HG03354 (cell line): ENCODE measurements at regions not wholly inside any gene's neighbourhood (a gene's known extent, or its start where the extent isn't known, plus 50 kb on each side); places are given as distances from the start of the nearest gene placed in this dataset.

Experiments used
- ATAC-seq: cut with Tn5 transposase; IDR thresholded peaks from one replicate; pipeline ENCODE4 v1.9.1; 2021; ENCODE audit warnings: mild to moderate bottlenecking; ENCODE audit not compliant: unreplicated experiment, poor library complexity, severe bottlenecking

DNA sequence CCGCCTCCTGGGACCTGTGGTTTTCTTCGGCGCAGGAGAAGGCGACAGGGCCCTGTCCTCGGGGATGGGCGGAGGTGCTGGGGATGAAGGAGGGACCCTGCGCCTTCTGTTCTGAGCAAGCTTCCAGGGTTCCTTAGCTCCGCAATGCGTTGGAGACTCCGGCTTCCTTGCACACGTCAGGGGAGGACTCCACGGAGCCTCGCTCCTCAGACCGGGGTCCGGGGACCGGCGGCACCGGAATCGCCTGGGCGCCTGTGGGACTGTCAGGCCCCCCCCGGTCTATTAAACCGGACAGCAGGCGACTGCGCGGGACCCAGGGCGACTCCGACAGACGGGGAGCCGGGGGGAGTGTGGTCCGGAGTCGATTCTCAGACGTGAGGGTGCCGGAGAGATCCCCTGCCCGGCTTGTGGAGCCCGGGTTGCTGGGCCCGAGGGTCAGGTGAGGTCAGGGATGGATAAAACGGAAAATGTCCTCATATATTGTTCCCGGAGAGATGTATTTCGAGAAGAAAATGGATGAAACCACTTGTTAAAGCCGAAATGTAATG, 227.4 kb downstream of the TEX29 start:
- no peak for ATAC-seq

DNA sequence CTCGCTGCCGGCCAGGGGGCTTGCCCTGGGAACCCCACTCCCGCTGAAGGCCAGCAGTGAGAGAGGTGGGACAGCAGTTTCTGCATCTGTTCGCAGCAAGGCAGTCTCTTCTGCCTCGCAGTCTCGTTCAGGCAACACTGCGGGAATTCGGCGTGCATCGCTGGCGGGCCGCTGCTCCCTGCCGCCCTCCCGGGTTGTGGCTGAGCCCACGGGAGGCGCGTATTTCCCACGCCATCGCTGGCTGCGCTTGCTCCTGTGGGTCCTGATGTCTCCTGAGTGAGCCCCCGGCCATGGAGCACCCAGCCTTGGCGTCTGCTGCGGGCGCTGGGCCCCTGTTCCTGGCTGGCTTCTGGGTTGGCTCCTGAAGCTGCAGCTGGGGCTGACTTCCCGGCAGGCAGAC, 227.9 kb downstream of the TEX29 start:
- no peak for ATAC-seq

DNA sequence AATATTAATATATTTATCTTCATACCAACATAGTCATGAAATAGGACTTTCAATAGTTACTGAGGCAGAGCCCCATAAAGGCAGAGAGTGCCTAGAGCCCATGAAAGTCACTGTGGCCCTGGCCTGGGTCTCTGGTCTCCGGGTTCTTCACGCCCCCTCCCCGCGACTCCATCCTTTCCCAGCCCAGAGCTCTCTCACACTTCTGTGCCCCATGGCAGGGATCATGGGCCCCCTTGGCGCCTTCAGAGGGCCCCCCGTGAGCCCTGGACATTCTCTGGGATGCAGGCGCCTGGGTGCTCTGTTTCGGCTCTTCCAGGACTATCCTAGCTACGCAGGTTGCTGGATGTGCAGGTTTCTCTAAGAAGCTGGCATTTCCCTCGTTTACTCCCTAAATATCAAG, 228.4 kb downstream of the TEX29 start:
- no peak for ATAC-seq

DNA sequence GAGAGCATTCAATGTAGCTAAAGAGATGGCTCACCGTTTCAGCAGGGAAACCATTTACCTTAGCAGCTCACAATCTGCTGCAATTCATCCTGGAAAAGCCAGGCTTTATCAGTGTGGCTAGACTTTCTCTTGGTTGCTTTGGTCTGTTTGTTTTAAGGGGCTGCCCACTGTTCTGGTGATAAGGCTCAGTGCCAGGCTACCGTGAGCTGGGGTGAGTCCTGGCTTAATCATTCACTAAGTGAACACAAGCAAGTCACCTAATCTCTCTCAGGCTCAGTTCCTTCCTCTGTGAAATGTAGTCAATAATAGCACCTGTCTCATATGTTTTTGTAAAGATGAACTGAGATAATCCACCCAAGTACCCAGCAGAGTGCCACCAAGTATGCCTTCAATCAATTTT, 229.0 kb downstream of the TEX29 start:
- no peak for ATAC-seq

DNA sequence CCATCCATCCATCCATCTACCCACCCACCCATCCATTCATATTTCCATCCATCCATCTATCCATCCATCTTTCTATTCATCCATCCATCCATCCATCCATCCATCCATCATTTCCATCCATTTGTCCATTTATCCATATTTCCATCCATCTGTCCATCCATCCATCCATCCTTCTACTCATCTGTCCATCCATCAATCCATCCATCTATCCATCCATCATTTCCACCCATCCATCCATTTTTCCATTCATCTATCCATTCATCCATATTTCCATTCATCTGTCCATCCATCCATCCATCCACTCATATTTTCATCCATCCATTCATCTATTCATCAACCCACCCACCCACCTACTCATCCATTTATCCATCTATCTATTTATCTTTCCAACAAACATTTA, 229.6 kb downstream of the TEX29 start:
- ATAC-seq, result no peak

DNA sequence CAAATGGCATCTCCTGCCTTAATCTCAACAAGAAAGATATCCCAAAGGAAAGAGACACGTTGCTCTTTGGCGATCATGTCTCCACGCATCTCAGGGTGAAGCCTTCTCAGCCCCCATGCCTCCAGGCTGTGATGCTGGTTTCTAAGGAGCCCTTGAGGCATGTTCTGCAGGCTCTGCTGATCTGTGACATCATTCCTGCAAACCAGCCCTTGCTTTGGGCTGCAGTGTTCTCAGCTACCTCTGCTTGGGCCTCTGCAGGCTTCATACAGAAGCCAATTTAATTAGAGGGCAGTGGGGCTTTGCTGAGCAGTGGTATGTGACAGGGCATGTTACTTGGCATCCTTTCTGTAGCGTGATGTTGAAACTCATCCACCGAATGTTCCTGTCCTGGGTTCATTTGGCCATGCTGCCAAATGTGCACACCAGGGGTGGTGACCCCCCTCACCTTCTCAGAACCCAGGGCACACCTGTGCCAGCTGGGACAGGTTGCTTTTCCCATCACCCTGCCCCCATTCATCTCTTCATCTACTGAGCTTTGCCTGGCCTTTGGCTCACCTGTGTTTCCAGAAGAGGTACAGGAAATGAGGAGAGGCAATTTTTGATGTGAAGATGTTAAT, 230.9 kb downstream of the TEX29 start:
- no peak for ATAC-seq

DNA sequence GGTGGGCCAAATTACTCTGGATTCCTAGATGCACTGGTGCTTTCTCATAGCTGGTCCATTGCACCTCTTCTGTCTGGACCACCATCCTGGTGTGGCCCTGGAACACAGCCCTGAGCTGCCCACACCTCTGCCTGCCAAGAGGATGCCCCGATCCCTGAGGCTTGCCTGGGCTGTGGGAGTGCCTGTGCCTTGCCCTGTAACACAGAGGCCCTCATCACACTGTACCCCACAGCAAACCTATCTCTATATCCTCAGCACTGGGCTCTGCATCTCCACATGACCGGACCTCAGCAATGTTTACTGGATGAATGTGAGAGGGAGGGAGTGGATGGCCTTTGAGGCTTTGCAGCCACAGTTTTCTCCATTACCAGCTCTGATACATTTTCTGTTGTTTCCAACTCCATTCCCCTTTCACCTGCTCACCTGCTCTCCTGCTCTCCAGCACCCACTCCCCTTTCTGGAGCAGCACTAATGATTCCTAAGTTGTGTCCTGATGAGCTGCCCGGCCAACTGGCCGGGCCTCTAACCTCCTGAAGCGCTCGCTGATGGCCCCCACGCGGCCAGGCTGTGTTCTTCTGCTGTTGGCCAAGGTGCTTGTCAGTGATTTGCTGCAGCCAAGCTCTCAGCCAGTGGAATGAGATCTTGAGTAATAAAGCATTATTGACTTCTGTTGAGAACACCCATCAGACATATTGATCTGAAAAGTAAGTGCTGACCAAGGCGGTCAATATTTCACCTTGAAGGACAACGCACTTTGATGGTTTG, 232.6 kb downstream of the TEX29 start:
- ATAC-seq, result no peak

DNA sequence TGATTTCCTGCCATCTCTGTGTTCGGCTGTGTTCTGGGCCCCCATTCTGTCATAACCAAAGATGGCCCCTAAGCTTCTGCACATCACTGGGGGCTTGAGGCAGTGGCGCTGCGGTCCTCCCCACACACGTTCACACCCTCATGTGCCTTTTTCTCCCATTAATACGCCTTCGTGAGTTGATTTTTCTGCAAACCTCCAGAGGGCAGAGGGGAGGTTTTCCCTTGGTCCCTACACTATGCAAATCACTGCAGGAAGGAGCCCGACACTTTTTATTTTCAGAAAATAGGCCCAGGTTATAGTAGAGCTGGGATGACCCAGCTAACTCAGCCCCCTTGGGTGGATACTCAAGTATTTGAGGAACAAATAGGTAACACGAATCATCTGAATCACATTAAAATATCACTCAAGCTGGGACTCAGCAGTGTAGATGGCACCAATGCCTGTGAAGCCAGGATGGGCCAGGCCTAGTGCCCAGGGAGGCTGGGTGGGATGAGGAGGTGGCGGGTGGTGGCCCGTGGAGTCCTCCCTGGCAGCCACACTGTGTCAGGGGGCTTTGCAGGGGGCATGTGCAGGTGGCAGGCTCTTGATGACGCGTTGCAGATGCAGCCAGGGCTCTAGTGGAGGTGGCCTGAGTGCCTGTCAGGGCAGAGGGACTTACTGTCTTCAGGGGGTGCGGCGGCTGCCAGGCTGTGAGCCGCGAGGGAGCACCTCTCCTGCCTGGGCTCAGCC, 234.3 kb downstream of the TEX29 start:
- no peak for ATAC-seq

DNA sequence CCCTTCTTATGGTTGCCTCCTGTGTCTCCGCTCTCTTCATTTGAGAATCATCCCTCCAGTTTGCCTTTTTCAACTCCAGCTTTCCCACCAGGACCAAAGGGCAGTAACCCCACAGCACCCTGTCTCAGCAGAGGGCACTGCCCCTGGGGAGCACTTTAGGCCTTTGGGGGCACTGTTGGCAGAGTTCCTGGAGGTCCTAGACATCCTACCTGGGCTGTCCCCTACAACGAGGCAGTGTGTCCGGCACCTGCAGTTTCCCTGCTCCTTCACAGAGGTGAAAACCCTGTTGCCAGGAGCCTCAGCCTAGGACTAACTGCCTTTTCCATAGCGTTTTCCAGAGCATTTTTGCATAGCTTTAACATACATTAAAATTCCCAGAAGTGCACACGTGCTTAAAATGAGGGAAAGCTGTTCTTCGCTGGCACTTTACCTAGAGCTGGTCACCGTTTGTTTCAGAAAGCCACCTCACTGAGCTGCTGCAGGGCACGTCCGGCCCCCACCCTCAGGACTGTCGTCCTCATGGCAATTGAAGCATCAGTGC, 234.9 kb downstream of the TEX29 start:
- ATAC-seq, result no peak

DNA sequence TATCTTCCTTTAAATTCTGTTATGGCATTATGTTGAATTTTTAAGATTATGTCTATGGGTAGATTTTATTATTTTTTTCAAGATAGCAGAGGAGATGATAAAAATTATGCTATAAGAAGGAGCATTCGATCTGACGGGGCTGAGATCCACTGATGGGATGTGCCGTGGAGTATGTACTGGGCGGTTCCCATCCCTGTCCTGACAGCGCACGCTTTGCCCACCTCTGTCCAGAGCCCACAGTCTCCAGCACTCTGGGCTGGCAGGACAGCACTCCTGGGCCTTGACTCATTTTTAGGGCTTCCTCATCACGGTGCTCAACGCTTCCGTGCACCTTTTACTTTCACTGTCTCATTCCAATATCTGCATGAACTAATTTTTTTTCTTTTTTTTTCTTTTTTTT, 235.5 kb downstream of the TEX29 start:
- ATAC-seq, result no peak

DNA sequence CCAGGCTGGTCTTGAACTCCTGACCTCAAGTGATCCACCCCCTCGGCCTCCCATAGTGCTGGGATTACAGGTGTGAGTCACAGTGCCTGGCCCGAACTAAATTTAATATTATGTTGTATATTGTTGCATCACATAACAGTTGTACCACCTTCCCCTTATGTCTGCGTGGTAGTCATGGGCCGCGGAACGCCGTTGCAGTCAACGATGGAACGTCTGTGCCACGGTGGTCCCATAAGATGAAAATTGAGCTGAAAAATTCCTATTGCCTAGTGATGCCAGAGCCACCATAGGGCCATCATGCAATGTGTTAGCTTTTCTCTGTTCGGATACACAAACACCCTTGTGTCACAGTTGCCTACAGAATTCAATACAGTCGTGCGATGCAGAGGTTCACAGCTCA, 236.1 kb downstream of the TEX29 start:
- ATAC-seq, result no peak

DNA sequence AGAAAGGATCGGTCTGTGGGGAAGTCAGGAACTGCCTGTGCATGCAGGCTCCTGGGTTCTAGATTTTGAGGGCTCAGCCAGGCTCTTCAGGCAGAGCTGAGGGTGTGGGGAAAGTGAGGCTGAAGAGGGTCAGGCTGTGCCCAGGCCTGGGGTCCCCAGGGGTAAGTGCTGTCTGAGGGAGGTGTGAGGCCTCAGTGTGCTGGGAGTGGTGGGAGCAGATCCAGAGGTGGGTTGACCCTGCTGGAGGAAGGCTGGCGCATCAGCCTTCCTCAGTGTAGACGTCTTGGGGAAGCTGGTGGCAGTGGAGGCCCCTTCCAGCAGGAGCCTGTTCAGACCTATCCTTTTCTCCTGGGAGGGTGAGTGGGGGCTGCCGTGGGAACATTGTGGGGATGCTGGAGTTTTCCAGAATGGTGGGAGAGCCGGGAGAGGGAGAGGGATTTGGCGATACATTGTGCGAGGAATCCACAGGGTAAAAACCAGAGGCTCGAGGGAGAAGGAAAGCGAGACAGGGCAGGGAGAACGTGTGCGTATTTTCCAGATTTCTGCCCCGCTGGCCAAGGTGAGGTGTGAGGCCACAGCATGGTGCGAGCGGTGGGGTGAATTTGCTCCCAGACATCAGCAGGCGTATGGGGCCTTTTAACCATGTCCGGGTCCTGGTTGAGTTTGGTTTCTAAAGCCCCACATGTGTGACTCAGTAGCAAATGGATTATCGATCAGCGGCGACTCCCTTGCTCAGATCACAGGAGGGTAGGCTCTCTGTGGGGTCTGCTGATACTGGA, 237.7 kb downstream of the TEX29 start:
- ATAC-seq, result no peak

DNA sequence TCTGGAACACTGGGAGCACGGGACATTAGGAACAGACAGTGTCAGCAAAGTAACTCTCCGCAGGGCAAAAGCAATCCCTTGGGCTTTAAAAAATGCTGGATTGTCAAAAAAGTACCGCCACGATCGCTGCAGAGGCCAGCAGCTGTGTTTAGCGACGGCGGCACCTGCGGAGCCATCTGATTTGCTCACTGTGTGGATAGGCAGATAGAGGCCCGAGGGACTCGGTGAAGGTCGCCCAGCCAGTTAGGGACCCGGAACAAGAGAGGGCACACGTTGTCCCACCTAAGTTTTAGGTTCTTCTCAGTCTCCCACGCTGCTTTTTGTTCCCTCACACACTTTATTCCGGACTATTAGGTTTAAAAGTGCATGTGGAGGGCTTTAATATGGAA, 238.3 kb downstream of the TEX29 start:
- ATAC-seq, result no peak

DNA sequence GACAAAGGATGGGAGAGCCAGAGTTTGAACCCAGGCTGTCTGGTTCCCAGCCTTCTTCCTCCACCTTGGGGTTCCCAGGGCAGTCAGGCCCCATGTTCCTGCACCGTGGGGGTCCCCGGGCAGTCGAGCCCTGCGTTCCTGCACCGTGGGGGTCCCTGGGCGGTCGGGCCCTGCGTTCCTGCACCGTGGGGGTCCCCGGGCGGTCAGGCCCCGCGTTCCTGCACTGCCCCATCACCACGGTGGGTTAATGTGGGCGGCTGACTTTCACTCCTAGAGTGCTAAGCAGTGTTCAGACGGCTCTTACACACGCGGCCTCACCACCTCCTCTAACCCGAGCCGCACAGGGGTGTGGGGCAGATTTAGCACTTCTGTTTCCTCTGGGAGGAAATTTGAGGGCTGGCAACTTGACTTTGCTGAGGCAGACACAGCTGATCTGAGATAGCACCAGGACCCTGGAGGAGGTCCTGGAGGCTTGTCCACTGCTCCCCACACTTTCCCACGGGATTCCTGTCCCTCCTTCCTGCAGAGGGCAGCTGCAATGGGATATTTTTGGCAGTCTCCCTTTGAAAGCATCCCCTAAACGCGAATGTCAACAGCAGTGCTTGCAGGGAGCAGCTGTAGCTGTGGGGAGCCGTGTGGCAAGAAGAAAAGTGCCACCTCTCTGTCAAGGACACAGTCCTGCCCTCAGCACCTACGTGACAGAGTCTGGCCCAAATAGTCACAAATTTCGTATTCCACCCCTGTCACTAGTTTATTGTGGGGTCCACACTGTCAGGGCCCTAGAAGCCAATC, 239.4 kb downstream of the TEX29 start:
- ATAC-seq, result no peak

DNA sequence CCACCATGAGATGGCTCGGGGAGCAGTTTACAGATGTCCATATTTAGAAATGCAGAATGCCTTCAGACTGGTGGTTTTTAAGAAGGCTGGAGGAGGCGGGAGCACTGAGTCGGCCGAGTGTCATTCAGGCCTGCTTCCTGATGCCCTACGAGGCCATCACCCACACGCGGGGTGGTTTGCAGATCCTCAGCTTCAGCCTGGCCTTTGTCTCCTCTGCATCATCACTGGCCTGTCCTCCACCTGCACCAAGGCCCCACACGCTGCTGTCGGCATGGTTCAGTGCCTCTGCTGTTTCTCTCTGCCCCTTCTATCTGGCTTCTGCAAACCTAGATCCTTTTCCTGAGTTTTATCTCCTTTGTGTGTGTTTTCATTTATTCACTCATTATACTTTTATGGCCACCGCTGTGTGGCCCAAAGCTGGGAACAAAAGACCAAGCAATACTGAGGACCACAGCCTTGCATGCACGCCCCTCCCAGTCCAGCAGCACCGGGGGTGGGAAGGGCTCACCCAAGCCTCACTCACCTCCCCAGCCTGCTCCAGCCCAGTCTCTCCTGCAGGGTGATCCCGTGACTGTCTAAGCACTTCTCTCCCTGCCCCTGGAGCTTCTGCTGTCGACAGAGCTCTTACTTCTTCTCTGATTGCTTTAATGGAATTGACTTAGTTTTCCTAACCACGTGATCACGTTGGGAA, 240.8 kb downstream of the TEX29 start:
- no peak for ATAC-seq

DNA sequence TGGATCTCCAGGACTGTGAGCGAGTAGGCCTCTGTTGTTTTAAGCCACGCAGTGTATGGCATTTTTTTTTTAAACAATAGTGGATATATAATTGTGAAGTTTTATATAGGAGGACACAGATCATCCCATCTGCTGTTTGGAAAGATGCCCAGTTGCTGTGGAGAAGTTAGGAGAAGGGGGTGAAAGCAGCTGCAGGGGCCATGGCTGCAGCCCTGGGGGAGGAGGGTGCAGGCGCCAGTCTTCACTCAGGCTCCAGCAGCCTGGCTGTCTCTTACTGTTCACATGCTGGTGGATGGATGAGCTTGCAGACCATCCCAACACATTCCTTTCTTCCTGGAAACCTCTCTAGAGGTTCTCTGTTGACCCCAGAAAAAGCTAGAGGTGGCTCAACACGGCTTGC, 242.3 kb downstream of the TEX29 start:
- no peak for ATAC-seq

DNA sequence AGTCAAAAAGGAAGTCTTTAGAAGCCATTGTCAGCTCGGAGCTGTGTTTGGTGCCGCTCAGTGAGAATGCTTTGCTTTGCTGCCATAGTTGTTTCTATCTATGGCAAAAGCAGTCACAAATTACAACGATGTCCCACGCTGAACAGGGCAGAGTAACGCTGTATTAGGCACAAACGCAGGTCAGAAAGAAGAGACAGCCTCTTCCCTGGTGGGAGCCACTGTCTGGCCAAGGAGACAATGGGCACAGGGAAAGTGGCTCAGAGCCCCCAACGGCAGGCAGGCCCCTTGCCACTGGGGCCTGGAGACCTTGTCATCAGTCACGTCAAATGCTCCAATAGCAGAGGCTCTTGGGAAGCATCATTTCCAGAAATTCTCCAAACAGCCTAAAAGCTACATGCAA, 244.2 kb downstream of the TEX29 start:
- no peak for ATAC-seq

DNA sequence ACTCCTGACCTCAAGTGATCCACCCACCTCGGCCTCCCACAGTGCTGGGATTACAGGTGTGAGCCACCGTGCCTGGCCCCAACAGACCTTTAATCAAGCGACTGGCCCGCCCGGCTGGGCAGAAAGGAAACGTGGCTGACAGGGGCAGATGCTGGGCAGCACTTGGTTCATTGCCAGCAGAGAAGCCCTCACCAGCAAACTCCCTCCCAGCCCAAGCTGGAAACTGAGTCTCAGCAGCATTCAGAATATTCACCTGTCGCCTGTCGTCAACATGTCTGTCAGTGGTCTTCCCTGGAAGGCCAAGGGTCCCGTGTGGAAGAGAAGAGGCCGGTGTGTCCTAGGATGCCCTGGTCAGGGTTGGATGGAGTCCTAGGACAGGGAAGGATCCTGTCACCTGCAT, 245.0 kb downstream of the TEX29 start:
- ATAC-seq, result no peak

DNA sequence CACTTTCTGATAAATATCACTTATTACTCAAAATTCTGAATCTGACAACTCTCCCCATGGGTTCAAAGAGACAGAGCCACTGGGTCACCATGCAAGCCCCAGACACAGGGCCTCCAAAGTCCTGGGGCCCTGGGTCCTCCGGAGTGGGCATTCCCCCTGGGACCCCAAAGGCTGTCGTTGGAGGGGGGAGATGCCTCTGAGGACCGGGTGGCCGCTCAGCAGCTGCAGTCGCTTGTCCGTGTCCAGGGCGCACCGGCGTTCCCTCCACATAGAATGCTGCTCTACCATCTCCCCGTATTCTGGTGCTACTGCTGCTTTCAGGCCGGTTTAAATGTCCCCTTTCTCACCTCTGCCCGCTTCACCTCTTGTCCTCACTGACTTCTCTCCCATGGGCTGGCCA, 246.1 kb downstream of the TEX29 start:
- no peak for ATAC-seq
